K562 (cell line): ENCODE measurements at regions not wholly inside any gene's neighbourhood (a gene's known extent, or its start where the extent isn't known, plus 50 kb on each side); places are given as distances from the start of the nearest gene placed in this dataset.

ENCODE experiments used
- ATAC-seq: fragments of 200-7000 bp; cut with Tn5 transposase; 3 replicates; pipeline ENCODE4 v1.9.1; 2020; ENCODE audit warnings: moderate library complexity
- BruUV-seq: library from RNA; stranded (reverse); fragments of 400-500 nt; replicated peaks from 2 replicates; lab custom pipeline; 2021; lab: Mats Ljungman, UMichigan
- CTCF ChIA-PET: fragments of 300-600 bp; formaldehyde crosslinking; extraction: SDS; loops from one replicate; lab custom pipeline; 2021; ENCODE audit warnings: low intra/inter-chr PET ratio; lab: Yijun Ruan, JAX
- POLR2A ChIA-PET: fragments of 300-600, 350-650 bp; sonication (Branson Sonifier 250); formaldehyde crosslinking; extraction: SDS; loops from one replicate; lab custom pipeline; 2021; ENCODE audit warnings: antibody characterized with exemption, inconsistent platforms; lab: Yijun Ruan, JAX
- DNase-seq, 4 experiments: peaks; one replicate each; pipeline versions ENCODE4 v3.0.0 to v3.0.0-alpha.2; 2011 to 2018; ENCODE audit warnings: low spot score in 3 of 4, mixed read lengths in 3 of 4; ENCODE audit errors: extremely low read depth in 1 of 4
- FAIRE-seq: peaks from 2 replicates; lab custom pipeline; 2011; peaks lifted over from hg19 to GRCh38; lab: Jason Lieb, UNC
- H2AFZ ChIP-seq: 2 replicates; pipeline ENCODE4 v1.6.0; 2011; ENCODE audit warnings: low read depth, low read length, control low read depth, inconsistent platforms
- H3K27ac ChIP-seq: fragments of 200-600 bp; 3 replicates; pipeline ENCODE4 v1.8.0; 2011; ENCODE audit warnings: low read depth, mild to moderate bottlenecking, control low read depth, inconsistent platforms, low read length, moderate library complexity, mixed read lengths; ENCODE audit errors: extremely low read depth
- H3K27me3 ChIP-seq, 2 experiments: fragments of 300-600 bp in 1 of 2; 2 replicates in 1 of 2; 3 replicates in 1 of 2; pipeline versions ENCODE4 v1.6.0 to v1.8.0; 2011; ENCODE audit warnings: inconsistent platforms in 2 of 2, low read length in 2 of 2, mild to moderate bottlenecking in 1 of 2, mixed read lengths in 1 of 2, moderate library complexity in 1 of 2; ENCODE audit not compliant: control insufficient read depth in 2 of 2, insufficient read depth in 2 of 2
- H3K36me3 ChIP-seq: fragments of 300-600 bp; 3 replicates; pipeline ENCODE4 v1.8.0; 2011; ENCODE audit warnings: mild to moderate bottlenecking, low read length, inconsistent platforms; ENCODE audit not compliant: control insufficient read depth, insufficient read depth
- H3K4me1 ChIP-seq, 2 experiments: fragments of 200-600 bp in 1 of 2; replicated peaks in 1 of 2; 2 replicates in 1 of 2; 3 replicates in 1 of 2; pipeline versions ENCODE4 v1.5.1 to v1.8.0; 2011; ENCODE audit warnings: inconsistent platforms in 2 of 2, low read length in 2 of 2, mild to moderate bottlenecking in 1 of 2, mixed read lengths in 1 of 2, moderate library complexity in 1 of 2; ENCODE audit not compliant: control insufficient read depth in 2 of 2, insufficient read depth in 2 of 2
- H3K4me2 ChIP-seq: 2 replicates; pipeline ENCODE4 v1.6.1; 2011; ENCODE audit warnings: low read length, control low read depth, inconsistent platforms, mixed read lengths; ENCODE audit not compliant: insufficient read depth
- H3K4me3 ChIP-seq: fragments of 200-600 bp; sonication (generic), shearing (Covaris generic); 2 replicates; pipeline ENCODE4 v1.5.1; 2016; ENCODE audit warnings: control low read depth, inconsistent platforms
- H3K79me2 ChIP-seq: fragments of 200-600 bp; 3 replicates; pipeline ENCODE4 v1.8.0; 2011; ENCODE audit warnings: low read length, inconsistent platforms; ENCODE audit not compliant: control insufficient read depth, insufficient read depth
- H3K9ac ChIP-seq, 2 experiments: 2 replicates each; pipeline versions ENCODE4 v1.6.0 to v1.6.1; 2011; ENCODE audit warnings: low read depth in 2 of 2, low read length in 2 of 2, control low read depth in 1 of 2, inconsistent platforms in 1 of 2, mild to moderate bottlenecking in 1 of 2, mixed read lengths in 1 of 2; ENCODE audit not compliant: insufficient read depth in 1 of 2
- H3K9me1 ChIP-seq: one replicate; pipeline ENCODE4 v1.6.0; 2011; ENCODE audit warnings: inconsistent platforms, mild to moderate bottlenecking, low read length, moderate library complexity; ENCODE audit not compliant: control insufficient read depth, insufficient read depth
- H3K9me3 ChIP-seq: replicated peaks from 2 replicates; pipeline ENCODE4 v1.5.1; 2011; ENCODE audit warnings: low read depth, low read length, inconsistent platforms; ENCODE audit not compliant: control insufficient read depth, insufficient read depth
- H4K20me1 ChIP-seq: replicated peaks from 2 replicates; pipeline ENCODE4 v1.6.1; 2011; ENCODE audit warnings: low read length, inconsistent platforms, mixed read lengths; ENCODE audit not compliant: control insufficient read depth, insufficient read depth
- CBX8 ChIP-seq: fragments of 200-600 bp; sonication (generic); IDR thresholded peaks from 2 replicates; pipeline ENCODE4 v1.6.1; 2012; ENCODE audit warnings: borderline replicate concordance, mixed run types, low read depth, mild to moderate bottlenecking, moderate library complexity, mixed read lengths, low read length, control low read depth, inconsistent platforms; ENCODE audit not compliant: poor library complexity, severe bottlenecking; ENCODE audit errors: extremely low read depth
- ETV1 ChIP-seq: fragments of 450-650 bp; conservative IDR thresholded peaks from 2 replicates; pipeline ENCODE4 v1.6.1; 2016; ENCODE audit warnings: missing genetic modification characterization, control low read depth, low read depth, missing compliant biosample characterization
- FOXM1 ChIP-seq, 2 experiments: fragments of 450-650 bp in 1 of 2; sonication (generic) in 1 of 2; formaldehyde crosslinking in 1 of 2; IDR thresholded peaks; 2 replicates each; pipeline versions ENCODE4 v1.6.1 to v1.9.0; 2017 to 2022; ENCODE audit warnings: low read depth in 2 of 2, mild to moderate bottlenecking in 2 of 2, missing genetic modification reagents in 1 of 2, moderate library complexity in 1 of 2
- HCFC1 ChIP-seq: IDR thresholded peaks from 2 replicates; pipeline ENCODE4 v1.6.1; 2012; ENCODE audit warnings: low read depth, low read length, improper control_type of control experiment
- HMG20B ChIP-seq: fragments of 250-450 bp; sonication (Bioruptor Pico); IDR thresholded peaks from 2 replicates; pipeline ENCODE4 v1.5.0; 2021; ENCODE audit warnings: mild to moderate bottlenecking
- JUN ChIP-seq, 2 experiments: sonication (generic) in 1 of 2; formaldehyde crosslinking in 1 of 2; IDR thresholded peaks; 2 replicates each; pipeline versions ENCODE4 v1.6.1 to v1.8.0; 2012 to 2022; ENCODE audit warnings: borderline replicate concordance in 2 of 2, mild to moderate bottlenecking in 2 of 2, improper control_type of control experiment in 1 of 2, low read depth in 1 of 2, low read length in 1 of 2, missing genetic modification reagents in 1 of 2
- KDM5B ChIP-seq: fragments of 200-600 bp; sonication (generic); IDR thresholded peaks from 2 replicates; pipeline ENCODE4 v1.6.1; 2012; ENCODE audit warnings: low read depth, mild to moderate bottlenecking, moderate library complexity, low read length, control low read depth, inconsistent platforms; ENCODE audit not compliant: insufficient replicate concordance
- MBD2 ChIP-seq: sonication (generic); IDR thresholded peaks from 2 replicates; pipeline ENCODE4 v1.6.1; 2016; ENCODE audit warnings: low read depth, borderline replicate concordance
- RBM34 ChIP-seq: fragments of 200-400 bp; formaldehyde crosslinking; IDR thresholded peaks from 2 replicates; pipeline ENCODE4 v1.6.1; 2018; ENCODE audit warnings: low read length, borderline replicate concordance; ENCODE audit not compliant: insufficient read depth
- RUNX1 ChIP-seq: sonication (generic); IDR thresholded peaks from 2 replicates; pipeline ENCODE4 v1.6.1; 2016; ENCODE audit warnings: antibody characterized with exemption, low read depth
- SRSF3 ChIP-seq: fragments of 200-400 bp; formaldehyde crosslinking; IDR thresholded peaks from 2 replicates; pipeline ENCODE4 v1.6.1; 2016; ENCODE audit warnings: mild to moderate bottlenecking, low read length, moderate library complexity; ENCODE audit not compliant: insufficient read depth
- ZFPM2 ChIP-seq: fragments of 250-450 bp; sonication (Bioruptor Pico); IDR thresholded peaks from 2 replicates; pipeline ENCODE4 v1.5.1; 2022; ENCODE audit warnings: mild to moderate bottlenecking
- ZKSCAN8 ChIP-seq: fragments of 200-800 bp; sonication (Bioruptor generic); IDR thresholded peaks from 2 replicates; pipeline ENCODE4 v1.6.1; 2016; ENCODE audit warnings: missing genetic modification characterization, missing compliant biosample characterization
- ZNF3 ChIP-seq: fragments of 250-450 bp; sonication (Bioruptor Pico); IDR thresholded peaks from 2 replicates; pipeline ENCODE4 v1.5.0; 2021; ENCODE audit warnings: mild to moderate bottlenecking, moderate library complexity
- ZNF76 ChIP-seq: fragments of 250-450 bp; sonication (Bioruptor Pico); IDR thresholded peaks from 2 replicates; pipeline ENCODE4 v1.4.0; 2020; ENCODE audit warnings: mild to moderate bottlenecking, moderate library complexity, borderline replicate concordance
- WGBS: fragments of 100-300 bp; shearing (Covaris generic); methylation state at CpG from one replicate; pipeline ENCODE4 v1.1.6; 2016; ENCODE audit warnings: low coverage, mixed read lengths; ENCODE audit not compliant: insufficient coverage; ENCODE audit errors: missing lambda C conversion rate; 5-methylcytosine and 5-hydroxymethylcytosine counted together
- in situ Hi-C: fragments of 300-500 bp; cut with MboI; formaldehyde crosslinking; loops from 4 replicates; pipeline ENCODE4 v1.15.0; 2018; ENCODE audit warnings: inconsistent platforms, mixed read lengths
- intact Hi-C: fragments of 100-400 bp; cut with micrococcal nuclease; formaldehyde crosslinking; loops from 2 replicates; pipeline ENCODE4 v1.14.2; 2022
- TF ChIP-seq, protein P1 (sequence below): fragments of 450-650 bp; formaldehyde crosslinking; IDR thresholded peaks from 2 replicates; pipeline ENCODE4 v1.4.0; 2022; ENCODE audit warnings: missing genetic modification characterization
- TF ChIP-seq, protein P2 (sequence below): sonication (generic); formaldehyde crosslinking; IDR thresholded peaks from 2 replicates; pipeline ENCODE4 v1.8.0; 2023; ENCODE audit warnings: mild to moderate bottlenecking, missing genetic modification reagents

DNA sequence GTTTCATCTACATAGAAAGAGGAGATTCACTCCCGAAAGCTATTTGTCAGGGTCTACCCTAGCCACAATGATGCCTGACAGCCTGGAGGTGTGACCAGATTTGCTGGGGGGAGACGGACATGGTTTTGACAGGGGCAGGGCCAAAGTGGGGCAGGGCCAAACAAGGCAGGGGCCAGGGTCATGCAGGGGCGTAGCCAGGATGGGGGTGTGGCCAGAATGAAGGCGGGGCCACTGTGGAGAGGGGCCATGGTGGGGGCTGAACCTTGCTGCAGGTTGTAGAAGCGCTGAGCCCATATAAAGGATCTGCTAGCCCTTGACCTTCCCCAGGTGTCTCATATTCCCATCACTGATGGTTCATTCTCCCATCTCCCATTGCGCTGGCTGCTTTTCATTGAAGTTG is 184.1 kb upstream of the SULF2 start:
- Histone ChIP-seq H3K36me3 (no peaks in the 10 kb centered on the region), H3K4me2 (no peak overlapping the region), H3K9me1 (no peaks in the 10 kb centered on the region), H3K27ac (no peak overlapping the region), H4K20me1 (no peaks in the 10 kb centered on the region), H3K4me1 (no peaks in the 10 kb centered on the region), H3K9ac (no peak overlapping the region), H2AFZ (no peak overlapping the region), H3K79me2 (no peaks in the 10 kb centered on the region), H3K4me3 (no peak overlapping the region), H3K27me3 (peaks cover 0 to 43% of the 10 kb centered on the region in 2 experiments; a peak in 3 of 5 replicates), H3K9me3 (no peaks in the 10 kb centered on the region)
- FAIRE-seq (no peak), DNase-seq (peak in 3 of 4 experiments; percentile 19 to 37 (median 36)), ATAC-seq (peak; percentile 71; the same call in 2 of the 3 replicates)
- in situ Hi-C loops = no loop called here
- ChIA-PET CTCF (no interaction called here), POLR2A (no interaction called here)
- intact Hi-C loops = no loop called here
- TF ChIP-seq ZNF76 = no peak
- TF ChIP-seq HCFC1 = no peak
- no peak for TF ChIP-seq KDM5B
- TF ChIP-seq RBM34 = no peak
- no peak for TF ChIP-seq RUNX1
- TF ChIP-seq CBX8 = no peak
- no peak for TF ChIP-seq FOXM1 (IDR thresholded peaks at IDR 0.05; ENCODE audit: low read depth)
- TF ChIP-seq FOXM1 (CRISPR knock-in tag; IDR thresholded peaks at IDR 0.05; ENCODE audit: low read depth) = no peak
- no peak for TF ChIP-seq SRSF3
- TF ChIP-seq ZNF3 = no peak
- TF ChIP-seq, protein P1, sequence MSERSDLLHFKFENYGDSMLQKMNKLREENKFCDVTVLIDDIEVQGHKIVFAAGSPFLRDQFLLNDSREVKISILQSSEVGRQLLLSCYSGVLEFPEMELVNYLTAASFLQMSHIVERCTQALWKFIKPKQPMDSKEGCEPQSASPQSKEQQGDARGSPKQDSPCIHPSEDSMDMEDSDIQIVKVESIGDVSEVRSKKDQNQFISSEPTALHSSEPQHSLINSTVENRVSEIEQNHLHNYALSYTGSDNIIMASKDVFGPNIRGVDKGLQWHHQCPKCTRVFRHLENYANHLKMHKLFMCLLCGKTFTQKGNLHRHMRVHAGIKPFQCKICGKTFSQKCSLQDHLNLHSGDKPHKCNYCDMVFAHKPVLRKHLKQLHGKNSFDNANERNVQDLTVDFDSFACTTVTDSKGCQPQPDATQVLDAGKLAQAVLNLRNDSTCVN (CRISPR knock-in tag) = no peak
- no peak for TF ChIP-seq JUN (IDR thresholded peaks at IDR 0.05; ENCODE audit: borderline replicate concordance, low read depth, low read length)
- no peak for TF ChIP-seq JUN (CRISPR knock-in tag; IDR thresholded peaks at IDR 0.05; ENCODE audit: borderline replicate concordance)
- TF ChIP-seq ZKSCAN8 = no peak
- TF ChIP-seq, protein P2, sequence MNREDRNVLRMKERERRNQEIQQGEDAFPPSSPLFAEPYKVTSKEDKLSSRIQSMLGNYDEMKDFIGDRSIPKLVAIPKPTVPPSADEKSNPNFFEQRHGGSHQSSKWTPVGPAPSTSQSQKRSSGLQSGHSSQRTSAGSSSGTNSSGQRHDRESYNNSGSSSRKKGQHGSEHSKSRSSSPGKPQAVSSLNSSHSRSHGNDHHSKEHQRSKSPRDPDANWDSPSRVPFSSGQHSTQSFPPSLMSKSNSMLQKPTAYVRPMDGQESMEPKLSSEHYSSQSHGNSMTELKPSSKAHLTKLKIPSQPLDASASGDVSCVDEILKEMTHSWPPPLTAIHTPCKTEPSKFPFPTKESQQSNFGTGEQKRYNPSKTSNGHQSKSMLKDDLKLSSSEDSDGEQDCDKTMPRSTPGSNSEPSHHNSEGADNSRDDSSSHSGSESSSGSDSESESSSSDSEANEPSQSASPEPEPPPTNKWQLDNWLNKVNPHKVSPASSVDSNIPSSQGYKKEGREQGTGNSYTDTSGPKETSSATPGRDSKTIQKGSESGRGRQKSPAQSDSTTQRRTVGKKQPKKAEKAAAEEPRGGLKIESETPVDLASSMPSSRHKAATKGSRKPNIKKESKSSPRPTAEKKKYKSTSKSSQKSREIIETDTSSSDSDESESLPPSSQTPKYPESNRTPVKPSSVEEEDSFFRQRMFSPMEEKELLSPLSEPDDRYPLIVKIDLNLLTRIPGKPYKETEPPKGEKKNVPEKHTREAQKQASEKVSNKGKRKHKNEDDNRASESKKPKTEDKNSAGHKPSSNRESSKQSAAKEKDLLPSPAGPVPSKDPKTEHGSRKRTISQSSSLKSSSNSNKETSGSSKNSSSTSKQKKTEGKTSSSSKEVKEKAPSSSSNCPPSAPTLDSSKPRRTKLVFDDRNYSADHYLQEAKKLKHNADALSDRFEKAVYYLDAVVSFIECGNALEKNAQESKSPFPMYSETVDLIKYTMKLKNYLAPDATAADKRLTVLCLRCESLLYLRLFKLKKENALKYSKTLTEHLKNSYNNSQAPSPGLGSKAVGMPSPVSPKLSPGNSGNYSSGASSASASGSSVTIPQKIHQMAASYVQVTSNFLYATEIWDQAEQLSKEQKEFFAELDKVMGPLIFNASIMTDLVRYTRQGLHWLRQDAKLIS = no peak
- no peak for TF ChIP-seq HMG20B
- no peak for TF ChIP-seq MBD2
- TF ChIP-seq ETV1 (tag) = no peak
- no peak for TF ChIP-seq ZFPM2 (CRISPR knock-in tag)
- 3% methylated on average over 6 of the region's 6 CpGs for WGBS
- no TSS peak for BruUV-seq
